NCI-H1436 (cell line): ENCODE measurements at regions not wholly inside any gene's neighbourhood (a gene's known extent, or its start where the extent isn't known, plus 50 kb on each side); places are given as distances from the start of the nearest gene placed in this dataset.
"Not testable (repeated sequence)": the region's sequence is repeated elsewhere in the genome, so short reads cannot be mapped to it uniquely, and the experiment has no call there.

ENCODE experiments used
- DNase-seq: peaks from one replicate; lab custom pipeline; 2025; lab: John Stamatoyannopoulos, UW

DNA sequence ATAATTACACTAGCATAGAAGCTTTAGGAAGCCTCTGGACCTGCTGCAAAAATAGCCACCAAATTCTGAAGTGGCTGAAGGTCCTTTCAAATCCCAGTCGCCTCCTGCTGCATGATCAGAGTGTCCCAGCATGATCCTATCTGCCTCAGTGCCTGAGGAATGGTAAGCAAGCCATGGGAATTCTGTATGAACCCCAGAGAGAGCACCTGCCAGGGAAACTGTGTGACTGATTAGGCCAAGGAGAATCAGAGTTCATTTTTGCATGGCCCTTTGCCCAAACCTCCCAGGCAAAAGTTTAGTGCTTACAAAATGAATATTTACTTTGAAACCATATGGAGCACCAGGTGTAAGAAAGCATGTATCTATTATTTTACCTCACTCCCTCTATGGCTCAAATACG is 221.4 kb downstream of the ARL4C start:
- DNase-seq = no peak

DNA sequence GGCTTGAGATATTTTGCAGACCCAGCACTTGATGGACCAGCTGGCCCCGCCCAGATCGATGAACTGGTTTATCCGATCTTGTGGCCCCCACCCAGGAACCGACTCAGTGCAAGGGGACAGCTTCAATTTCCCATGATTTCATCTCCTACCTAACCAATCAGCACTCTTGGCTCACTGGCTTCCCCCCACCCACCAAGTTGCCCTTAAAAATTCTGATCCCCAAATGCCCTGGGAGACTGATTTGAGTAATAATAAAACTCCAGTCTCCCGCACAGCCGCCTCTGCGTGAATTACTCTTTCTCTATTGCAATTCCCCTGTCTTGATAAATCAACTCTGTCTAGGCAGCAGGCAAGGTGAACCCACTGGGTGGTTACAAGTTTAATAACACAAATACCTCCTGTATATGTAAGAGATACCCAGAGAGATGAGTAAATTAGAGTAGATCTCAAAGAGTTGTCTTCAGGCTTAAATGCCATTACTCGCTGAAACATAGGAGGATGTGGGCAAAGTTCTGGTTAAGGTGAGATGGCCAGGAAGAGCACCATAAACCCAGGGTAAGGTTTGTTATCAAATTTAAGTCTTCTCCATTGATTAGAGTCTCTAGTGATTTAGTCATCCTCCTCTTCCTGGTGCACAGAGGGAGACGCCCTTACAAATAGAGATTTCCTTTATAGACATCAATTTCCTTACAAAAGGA is 222.8 kb downstream of the ARL4C start:
- no peak for DNase-seq

DNA sequence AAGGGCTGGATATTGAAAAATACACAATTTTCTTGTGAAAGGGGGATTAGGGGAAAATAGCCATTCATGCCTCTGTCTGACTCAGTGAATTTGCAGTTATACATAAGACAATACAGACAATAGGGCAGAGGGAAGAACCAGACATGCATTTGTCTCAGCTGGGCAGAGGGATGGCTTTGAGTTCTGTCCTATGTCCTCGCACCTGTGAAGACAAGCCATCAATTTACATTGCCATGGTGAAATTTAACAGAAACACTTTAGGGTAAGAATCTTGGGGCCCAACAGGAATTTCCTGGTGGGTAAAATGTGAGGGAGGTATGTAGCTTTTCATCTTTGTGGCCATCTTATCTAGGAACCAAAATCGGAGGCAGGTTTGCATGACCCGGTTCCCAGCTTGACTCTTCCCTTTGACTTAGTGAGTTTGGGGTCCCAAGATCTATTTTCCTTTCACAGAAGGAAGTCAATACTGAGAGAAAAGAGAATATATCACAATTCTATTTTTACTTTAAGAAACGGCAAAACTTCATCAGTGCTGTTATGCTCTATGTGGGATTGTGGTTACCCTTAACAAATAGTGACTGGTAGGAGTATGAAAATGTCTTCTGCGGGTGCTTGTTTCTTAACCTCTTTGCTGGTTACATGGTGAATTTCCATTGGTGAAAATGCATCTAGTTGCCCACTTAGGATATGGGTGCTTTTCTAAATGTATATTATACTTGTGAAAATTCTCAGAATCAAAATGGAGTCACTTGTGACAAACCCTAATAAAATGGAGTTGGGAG is 221.8 kb downstream of the SPP2 start:
- no peak for DNase-seq

DNA sequence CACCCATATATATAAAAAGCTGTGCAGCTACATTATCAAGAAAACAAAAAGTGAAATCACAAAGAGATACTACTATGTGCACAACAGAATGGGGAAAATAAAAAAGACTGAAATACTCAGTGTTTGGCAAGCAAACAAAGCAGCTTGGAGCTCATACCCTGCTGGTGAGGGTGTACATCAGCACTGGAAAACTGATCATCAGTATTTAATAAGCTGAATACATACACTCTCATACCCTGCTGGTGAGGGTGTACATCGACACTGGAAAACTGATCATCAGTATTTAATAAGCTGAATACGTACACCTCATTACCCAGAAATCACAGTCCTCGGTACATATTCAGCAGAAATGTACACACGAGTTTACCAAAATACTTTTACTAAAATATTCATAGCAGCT is 220.8 kb downstream of the SPP2 start:
- no peak for DNase-seq

DNA sequence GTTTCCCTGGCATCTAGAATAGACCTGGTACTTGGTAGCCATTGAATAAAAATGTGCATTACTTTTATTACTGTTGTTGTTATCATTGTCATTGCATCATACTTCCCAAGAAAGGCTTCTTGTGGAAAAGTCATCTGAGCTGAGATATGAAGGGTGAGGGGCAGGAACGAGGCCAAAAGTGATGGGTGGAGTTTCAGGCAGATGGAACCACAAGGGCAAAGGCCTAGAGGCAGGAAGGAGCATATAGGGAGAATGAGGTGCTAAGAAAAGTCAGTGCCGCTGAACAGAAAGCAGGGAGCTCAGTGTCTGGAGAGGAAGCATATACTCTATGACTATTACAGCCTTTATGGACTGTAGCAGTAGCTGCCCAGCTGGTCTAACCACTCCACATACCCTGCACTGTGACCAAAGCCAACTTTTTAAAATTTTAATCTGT is 219.3 kb downstream of the SPP2 start:
- no peak for DNase-seq

DNA sequence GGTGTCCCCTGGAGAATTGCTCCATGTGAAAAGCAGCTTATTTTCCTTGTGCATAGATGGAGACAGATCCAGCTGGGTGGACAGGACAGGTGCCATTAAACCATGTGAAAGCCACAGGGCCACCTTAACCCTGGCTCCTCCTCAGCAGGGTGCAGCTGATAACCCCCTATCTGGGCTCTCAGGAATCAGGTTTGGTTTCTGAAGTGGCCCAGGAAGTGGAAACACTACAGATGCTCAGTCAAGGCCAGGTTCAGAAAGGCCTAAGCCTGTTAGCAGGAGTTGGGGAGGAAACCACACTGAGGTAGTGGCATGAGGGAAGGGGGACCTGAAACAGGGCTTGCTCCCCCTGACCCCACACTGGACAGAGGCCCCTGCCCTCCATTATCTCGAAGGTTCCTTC is 217.0 kb downstream of the SPP2 start:
- DNase-seq = no peak

DNA sequence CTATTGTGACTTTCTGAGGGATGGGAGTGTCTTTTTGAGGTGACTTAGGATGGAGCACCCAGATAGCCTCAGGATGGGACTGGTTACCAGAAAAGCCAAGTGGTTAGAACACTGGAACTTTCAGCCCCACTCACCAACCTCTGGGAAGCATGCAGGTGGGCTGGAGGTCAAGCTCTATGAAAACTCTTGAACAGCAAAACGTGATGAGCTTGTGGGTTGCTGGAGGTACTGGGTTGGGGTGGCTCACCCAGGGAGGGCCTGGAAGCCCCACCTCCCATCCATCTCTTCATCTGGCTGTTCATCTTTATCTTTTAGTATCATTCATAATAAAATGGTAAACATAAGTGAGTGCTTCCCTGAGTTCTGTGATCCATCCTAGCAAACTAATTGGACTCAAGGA is 216.4 kb downstream of the SPP2 start:
- no peak for DNase-seq

DNA sequence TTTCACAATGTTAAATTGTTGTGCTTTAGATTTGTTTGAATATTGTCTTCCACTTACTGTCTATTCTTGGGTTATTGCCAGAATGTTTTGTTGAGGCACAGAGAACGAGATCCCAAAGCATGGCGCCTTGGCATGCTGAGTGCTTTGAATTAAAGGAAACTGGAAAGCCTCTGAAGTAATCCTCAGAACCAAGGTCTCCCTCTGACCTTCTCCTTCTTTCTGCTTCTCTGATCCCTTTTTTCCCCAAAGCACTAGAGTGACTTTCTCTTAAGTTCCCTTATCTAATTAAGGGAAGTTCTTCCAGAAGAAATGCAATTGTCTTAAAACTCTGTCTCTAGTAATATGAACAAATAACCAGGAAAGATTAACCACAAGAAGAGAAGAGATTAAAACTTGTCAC is 214.7 kb downstream of the SPP2 start:
- no peak for DNase-seq

DNA sequence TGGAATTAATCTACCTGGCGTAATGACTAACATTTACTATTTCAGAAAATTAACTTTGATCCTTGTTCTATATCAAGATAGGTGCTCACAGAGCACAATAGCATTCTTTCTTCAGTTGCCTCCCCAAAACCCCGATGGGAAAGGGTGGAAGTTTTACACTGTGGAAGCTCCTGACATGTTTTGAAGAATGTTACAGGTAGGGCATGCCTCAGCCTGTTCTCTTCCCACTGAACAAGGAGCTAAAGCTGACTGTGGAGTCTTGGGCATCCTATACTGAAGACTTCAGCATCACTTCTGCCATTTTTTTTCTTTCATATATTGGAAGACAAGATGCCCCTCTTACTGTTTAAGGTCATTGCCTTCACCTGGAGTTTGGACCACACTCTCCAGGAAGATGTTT is 211.2 kb downstream of the SPP2 start:
- no peak for DNase-seq

DNA sequence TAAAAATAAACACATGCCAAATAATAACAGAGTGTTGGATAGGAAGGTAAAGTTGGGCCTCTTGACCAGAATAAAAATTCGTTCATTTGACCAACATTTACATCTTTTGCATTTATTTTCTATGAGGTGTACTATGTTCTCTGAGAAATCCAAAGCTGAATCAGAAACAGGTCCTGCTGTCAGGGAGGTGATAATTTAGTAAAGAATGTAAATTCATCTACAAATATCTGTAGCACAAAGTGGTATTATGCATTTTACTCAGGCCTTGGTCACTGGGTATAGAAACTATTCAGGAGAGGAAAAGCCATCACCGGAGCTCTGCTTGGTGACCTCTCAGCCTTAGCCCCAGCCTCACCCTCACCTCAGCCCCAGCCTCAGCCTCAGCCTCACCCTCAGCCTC is 208.9 kb downstream of the SPP2 start:
- no peak for DNase-seq

DNA sequence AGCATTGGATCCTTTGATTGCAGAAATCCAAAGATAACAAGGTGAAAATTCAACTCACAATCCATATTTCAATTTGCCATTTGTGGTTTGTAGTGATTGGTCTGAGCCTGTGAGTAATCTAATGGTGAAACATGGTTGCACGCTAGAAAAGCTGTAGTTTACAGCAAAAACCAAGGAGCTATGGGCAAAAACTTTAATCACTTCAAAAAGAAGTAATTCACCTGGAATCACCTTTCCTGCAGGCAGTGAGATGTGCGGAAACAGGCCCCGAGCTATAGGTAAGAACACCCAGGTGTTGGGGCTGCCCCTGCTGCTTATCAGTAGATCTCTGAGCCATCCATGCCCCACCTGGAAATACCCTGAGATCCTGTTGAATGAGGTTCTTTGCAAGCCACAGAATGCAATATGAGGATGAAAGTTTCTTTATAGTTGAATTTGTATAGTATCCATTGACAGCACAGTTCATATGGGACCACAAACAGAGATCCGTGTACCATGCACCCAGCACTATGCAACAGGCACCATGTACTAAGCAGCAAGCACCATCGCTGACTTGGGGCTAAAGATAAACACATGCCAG is 208.2 kb downstream of the SPP2 start:
- no peak for DNase-seq

DNA sequence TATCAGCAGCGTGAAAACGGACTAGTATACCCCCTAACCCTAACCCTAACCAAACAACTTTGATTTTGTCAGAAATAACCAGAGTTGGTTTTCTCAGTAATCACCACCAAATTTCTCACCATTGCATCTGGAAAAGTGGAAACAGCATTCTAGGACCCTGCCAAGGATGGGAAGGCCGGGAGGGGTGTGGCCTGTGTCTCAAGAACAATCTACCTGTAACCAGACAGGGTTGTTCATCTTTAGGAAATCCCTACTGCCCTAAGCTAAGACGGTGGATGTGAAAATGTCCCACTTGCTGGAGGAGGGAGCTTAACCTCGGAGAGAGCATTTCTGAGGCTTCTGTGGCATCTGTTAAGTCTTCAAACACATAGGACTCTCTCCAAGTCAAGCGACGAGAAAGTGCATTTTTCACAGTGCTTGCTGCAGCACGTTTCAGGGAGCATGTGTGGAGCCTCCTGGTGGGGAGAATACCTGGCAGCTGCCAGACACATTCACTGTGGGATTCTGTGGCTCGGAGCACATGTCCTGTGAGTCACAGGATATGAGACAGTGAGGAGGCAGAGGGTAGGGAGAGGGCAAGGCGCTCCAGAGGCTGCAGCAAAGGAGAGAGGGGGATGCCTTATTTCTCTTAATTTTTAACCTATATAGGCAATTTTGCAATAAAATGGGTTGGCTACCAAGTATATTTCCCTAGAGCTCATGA is 207.5 kb downstream of the SPP2 start:
- DNase-seq = peak; percentile 44

DNA sequence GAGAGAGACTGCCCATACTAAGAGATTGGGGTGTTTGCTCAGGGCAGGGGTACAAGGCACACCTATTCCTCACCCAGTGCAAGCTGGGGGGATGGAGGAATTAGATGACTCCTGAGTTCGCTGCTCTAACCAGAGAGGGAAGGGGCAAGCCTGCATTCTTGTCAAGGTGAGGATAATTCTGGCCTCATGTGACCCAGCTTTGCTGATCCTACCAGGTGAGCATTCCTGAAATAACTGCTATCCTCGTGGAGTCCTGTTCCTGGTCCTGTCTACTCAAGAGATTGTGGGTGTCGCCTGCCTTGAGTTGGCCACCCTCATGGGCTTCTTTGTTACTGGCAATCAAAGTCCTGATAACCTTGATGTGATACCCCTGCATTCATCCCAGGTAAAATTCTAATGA is 206.0 kb downstream of the SPP2 start:
- no peak for DNase-seq

DNA sequence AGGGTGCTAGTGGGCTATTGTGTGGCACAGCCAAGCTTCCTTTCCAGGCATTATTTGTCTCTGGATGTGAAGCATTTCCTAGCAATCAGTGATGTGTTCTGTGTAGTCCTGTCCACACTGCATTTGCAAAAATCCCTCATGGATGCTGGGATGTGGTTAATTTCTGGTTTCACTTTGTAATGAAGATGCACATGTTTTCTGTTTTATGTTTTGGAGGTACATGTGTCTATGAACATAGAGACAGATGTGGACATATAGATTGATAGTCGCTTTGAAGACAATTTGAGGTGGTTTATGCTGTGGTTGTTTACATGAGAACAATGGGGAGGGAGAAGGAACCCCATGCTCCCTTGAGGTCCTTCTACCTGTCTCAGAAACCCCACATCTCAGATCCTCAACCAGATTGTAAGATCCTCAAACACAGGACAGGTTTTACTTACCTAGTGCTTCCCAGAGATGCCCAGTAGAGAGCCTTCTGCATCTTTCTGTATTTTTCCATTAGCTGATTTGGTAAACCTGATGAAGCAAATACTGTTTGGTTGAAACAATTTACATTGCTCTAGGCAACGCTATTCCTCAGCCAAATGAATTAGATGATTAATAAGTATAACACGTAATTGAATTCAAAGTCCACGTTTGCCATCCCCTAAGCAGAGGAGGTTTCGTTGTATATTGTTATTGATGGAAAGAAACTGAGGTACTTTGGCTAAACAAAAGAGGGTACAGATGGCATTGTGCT is 204.4 kb downstream of the SPP2 start:
- no peak for DNase-seq

DNA sequence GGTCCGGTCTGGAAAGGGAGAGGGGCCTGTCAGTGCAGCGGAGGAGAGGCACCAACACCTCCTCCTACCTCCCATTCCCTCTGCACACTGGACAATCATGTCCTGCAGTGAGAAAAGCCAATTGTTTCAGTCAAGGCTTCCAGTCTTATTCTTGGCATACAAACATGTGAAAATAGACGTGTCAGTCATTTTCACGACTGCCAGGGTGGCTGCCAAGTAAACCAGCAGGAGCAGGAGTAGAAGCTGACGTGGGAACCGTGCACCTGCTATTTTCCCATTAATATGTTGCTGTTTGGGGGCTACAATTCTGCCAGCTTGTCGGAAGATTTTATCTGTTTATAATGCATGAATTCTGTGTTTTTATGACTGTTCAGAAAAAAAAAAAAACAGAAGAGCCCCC is 202.3 kb downstream of the SPP2 start:
- DNase-seq = no peak

DNA sequence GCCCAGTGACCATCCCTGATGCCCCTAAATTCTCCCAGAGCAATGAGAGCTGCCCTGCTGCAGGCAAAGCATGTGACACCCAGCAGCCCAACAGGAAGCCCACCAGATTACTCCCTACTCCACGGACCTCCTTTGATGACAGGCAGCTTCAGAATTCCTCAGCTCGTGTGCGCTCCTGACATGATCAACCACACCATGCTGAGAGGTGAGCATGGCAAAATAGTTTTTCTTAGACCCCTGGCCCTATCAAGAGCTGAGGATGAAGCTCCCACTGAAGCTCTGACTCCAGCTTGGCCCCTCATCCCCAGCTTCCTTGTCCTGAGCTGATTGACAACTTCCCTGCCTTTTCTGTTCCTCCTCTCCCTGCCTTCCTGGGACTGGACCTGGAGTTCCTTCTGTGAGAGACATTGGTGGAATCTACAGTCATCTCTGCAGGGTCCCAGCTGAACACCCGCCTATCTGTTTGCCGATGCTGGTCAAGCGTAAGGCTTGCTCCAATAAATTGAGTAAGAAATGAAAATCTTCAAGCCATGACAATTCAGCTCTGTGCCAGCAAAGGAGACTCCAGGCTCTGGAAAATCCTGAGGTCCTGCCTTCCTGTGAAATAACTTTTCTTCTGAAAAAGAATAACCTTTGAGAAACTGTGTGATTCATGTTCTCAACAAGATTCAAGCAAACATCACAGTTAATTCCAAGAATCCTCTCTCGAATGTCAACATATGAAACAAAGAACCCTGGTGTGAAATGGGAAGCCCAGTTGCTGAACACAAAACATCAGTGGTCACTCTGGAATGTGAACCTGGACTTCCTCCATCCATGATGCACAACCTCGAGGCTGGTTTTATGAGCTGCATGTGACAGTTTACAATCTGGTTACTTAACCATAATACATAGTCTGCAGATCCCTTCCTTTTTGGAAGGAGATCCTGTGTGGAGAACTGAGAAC is 201.1 kb downstream of the SPP2 start:
- DNase-seq = no peak

DNA sequence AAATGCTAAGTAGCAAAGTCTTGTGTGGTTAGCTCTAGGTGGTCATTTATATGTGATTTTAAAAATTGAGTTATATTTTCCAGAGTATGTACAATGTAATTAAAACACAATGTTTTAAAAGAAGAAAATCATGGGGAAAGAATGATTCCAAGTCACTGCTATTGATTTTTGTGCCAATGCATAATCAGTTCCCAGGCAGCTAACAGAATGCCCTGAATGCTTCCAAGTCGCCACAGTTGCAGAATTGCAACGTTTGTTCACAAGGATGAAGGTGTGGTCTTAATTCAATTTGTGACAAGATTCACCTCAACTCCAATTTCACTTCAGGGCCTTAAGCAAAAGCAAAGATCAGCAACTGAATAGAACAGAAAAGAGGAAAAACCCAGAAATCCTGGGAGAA is 200.4 kb downstream of the SPP2 start:
- no peak for DNase-seq

DNA sequence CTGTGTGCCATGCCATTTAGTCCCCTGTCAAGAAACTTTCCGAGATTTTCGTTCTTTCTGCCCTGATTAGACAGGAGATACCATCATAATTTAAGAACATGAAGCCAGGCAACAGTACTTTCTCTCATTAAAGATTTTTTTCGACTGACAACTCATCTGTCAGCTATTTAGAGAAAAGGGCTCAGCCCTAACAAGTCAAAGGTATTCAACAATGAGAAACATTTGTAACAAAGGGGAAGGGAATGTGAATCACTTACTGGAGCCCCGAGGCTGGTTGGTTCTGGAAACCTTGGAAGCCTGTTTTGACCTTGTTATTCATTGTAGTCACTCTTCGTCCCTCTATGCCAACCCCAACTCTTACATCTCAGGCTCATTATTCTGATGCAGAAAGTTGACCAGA is 199.4 kb downstream of the SPP2 start:
- DNase-seq = no peak

DNA sequence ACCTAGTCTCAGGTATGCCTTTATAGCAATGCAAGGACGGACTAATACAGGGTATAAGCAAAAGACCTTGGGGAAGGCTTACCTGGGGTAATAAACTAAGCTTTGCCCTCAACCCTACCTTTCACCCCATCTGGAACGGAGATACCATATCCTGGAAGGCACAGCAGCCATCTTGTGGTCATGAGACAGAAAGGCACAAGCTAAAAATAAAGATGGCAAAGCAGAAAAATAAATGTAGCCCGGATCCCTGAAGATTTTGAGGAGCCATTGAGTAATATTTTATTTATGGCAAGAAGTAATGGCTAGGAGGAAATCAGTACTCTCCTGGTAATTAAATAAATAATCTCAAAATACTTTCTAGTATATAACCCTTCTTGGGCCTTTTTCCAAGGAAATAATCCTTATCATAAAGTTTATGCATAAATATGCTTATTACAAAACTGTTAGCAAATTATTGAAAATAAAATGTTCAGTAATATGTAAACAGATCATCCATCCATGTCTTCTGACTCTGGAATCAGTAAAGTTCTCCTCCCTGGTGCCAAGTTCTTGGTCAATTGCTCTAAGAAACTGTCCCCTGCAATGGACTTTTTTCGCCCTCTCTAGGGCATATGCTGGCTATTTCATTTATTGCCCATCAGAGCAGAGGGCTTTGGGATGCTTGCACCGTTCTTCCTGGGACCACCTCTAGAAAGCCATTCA is 198.7 kb downstream of the SPP2 start:
- no peak for DNase-seq

DNA sequence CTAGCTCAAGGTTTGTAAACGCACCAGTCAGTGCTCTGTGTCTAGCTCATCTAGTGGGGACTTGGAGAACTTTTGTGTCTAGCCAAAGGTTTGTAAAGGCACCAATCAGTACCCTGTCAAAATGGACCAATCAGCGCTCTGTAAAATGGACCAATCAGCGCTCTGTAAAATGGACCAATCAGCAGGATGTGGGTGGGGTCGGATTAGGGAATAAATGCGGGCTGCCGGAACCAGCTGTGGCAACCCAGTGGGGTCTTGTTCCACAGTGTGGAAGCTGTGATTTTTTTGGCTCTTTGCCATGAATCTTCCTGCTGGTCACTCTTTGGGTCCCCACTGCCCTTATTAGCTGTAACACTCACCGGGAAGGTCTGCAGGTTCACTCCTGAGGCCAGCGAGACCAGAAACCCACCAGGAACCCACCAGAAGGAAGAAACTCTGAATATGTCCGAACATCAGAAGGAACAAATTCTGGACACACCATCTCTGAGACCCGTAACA is 197.8 kb downstream of the SPP2 start:
- DNase-seq = not testable (repeated sequence)
